PC-9 (cell line): ENCODE measurements at regions not wholly inside any gene's neighbourhood (a gene's known extent, or its start where the extent isn't known, plus 50 kb on each side); places are given as distances from the start of the nearest gene placed in this dataset.

Source experiments
- BruUV-seq: library from RNA; stranded (reverse); fragments of 400-500 nt; replicated peaks from 2 replicates; lab custom pipeline; 2021; lab: Mats Ljungman, UMichigan
- CTCF ChIA-PET: fragments of 300-600 bp; sonication (Branson Sonifier 250); formaldehyde crosslinking; loops from one replicate; lab custom pipeline; 2022; ENCODE audit warnings: antibody characterized with exemption; lab: Charles Lee
- POLR2A ChIA-PET: fragments of 300-600 bp; sonication (Branson Sonifier 250); formaldehyde crosslinking; loops from one replicate; lab custom pipeline; 2022; ENCODE audit warnings: antibody characterized with exemption; ENCODE audit not compliant: unreplicated experiment; lab: Charles Lee
- DNase-seq, 2 experiments: peaks; one replicate each; pipeline versions ENCODE4 v3.0.0 to v3.0.0-alpha.2; 2015 to 2022; ENCODE audit warnings: mixed read lengths in 1 of 2
- H2AFZ ChIP-seq: fragments of 200-600 bp; sonication (generic); 2 replicates; pipeline ENCODE4 v1.8.1; 2017; ENCODE audit warnings: antibody characterized with exemption
- H3F3A ChIP-seq: fragments of 200-600 bp; sonication (generic); 2 replicates; pipeline ENCODE4 v1.8.1; 2017; ENCODE audit warnings: antibody characterized with exemption, mild to moderate bottlenecking, low read depth; ENCODE audit not compliant: insufficient read depth
- H3K27ac ChIP-seq: fragments of 200-600 bp; sonication (generic); 2 replicates; pipeline ENCODE4 v1.6.1; 2016; ENCODE audit warnings: mixed run types
- H3K27me3 ChIP-seq: fragments of 200-600 bp; sonication (generic); 2 replicates; pipeline ENCODE4 v1.6.1; 2016; ENCODE audit warnings: low read depth, mixed run types; ENCODE audit not compliant: insufficient read depth
- H3K36me3 ChIP-seq: fragments of 200-600 bp; sonication (generic); 2 replicates; pipeline ENCODE4 v1.6.1; 2016; ENCODE audit warnings: low read depth, mixed run types
- H3K4me1 ChIP-seq: fragments of 200-600 bp; sonication (generic); replicated peaks from 2 replicates; pipeline ENCODE4 v1.6.1; 2016; ENCODE audit warnings: mixed run types; ENCODE audit not compliant: insufficient read depth
- H3K4me2 ChIP-seq: fragments of 200-600 bp; sonication (generic); 2 replicates; pipeline ENCODE4 v1.6.1; 2017; ENCODE audit warnings: mixed run types
- H3K4me3 ChIP-seq: fragments of 200-600 bp; sonication (generic); 2 replicates; pipeline ENCODE4 v1.6.1; 2016; ENCODE audit warnings: mixed run types
- H3K79me2 ChIP-seq: fragments of 200-600 bp; sonication (generic); 2 replicates; pipeline ENCODE4 v1.6.1; 2017; ENCODE audit warnings: low read depth, mixed run types
- H3K9me2 ChIP-seq: fragments of 200-600 bp; sonication (generic); 2 replicates; pipeline ENCODE4 v1.8.1; 2017; ENCODE audit warnings: mild to moderate bottlenecking; ENCODE audit not compliant: insufficient read depth
- H3K9me3 ChIP-seq: fragments of 200-600 bp; sonication (generic); 2 replicates; pipeline ENCODE4 v1.8.1; 2016; ENCODE audit warnings: low read depth; ENCODE audit not compliant: insufficient read depth
- H4K20me1 ChIP-seq: fragments of 200-600 bp; sonication (generic); 2 replicates; pipeline ENCODE4 v1.8.1; 2017; ENCODE audit not compliant: insufficient read depth
- CTCF ChIP-seq: fragments of 200-600 bp; sonication (generic); conservative IDR thresholded peaks from 2 replicates; pipeline ENCODE4 v1.6.1; 2017; ENCODE audit warnings: mixed run types, antibody characterized with exemption, mild to moderate bottlenecking, moderate library complexity
- EZH2 ChIP-seq: fragments of 200-600 bp; sonication (generic); IDR thresholded peaks from 2 replicates; pipeline ENCODE4 v1.8.0; 2017; ENCODE audit warnings: antibody characterized with exemption, low read depth
- intact Hi-C: fragments of 100-400 bp; cut with micrococcal nuclease; formaldehyde crosslinking; loops from one replicate; pipeline ENCODE4 v1.10.0; 2022; ENCODE audit not compliant: unreplicated experiment

GRCh38 chrX:36462142-36462541 lies 542.6 kb downstream of the CFAP47 start:
- no peaks in the 10 kb centered on the region for H4K20me1 ChIP-seq
- no peak for DNase-seq
- no peaks in the 10 kb centered on the region for H3K27me3 ChIP-seq
- no peaks in the 10 kb centered on the region for H3K4me1 ChIP-seq
- BruUV-seq = no TSS peak
- H3K79me2 ChIP-seq = no peaks in the 10 kb centered on the region
- no peaks in the 10 kb centered on the region for H3K36me3 ChIP-seq
- no peaks in the 10 kb centered on the region for H3K9me3 ChIP-seq
- H3K4me3 ChIP-seq = no peak overlapping the region
- H3F3A ChIP-seq = no peaks in the 10 kb centered on the region
- intact Hi-C loops = no loop called here
- H3K9me2 ChIP-seq = no peaks in the 10 kb centered on the region
- CTCF ChIA-PET = no interaction called here
- TF ChIP-seq CTCF (no peak), EZH2 (no peak)
- POLR2A ChIA-PET = no interaction called here
- H2AFZ ChIP-seq = no peak overlapping the region
- no peak overlapping the region for H3K4me2 ChIP-seq
- H3K27ac ChIP-seq = no peak overlapping the region

GRCh38 chrX:36480441-36480990 lies 527.6 kb upstream of the FAM47C start:
- BruUV-seq = no TSS peak
- intact Hi-C loops = no loop called here

GRCh38 chrX:36501169-36501702 lies 506.9 kb upstream of the FAM47C start:
- H3K4me2 ChIP-seq = no peak overlapping the region
- no peaks in the 10 kb centered on the region for H3K4me1 ChIP-seq
- H4K20me1 ChIP-seq = no peaks in the 10 kb centered on the region
- intact Hi-C loops = no loop called here
- no peak overlapping the region for H3K4me3 ChIP-seq
- no TSS peak for BruUV-seq
- H3K79me2 ChIP-seq = no peaks in the 10 kb centered on the region
- H3K36me3 ChIP-seq = no peaks in the 10 kb centered on the region
- H2AFZ ChIP-seq = no peak overlapping the region
- no peak for DNase-seq
- TF ChIP-seq EZH2 (no peak), CTCF (no peak)
- no peaks in the 10 kb centered on the region for H3K9me2 ChIP-seq
- CTCF ChIA-PET = no interaction called here
- POLR2A ChIA-PET = no interaction called here
- no peaks in the 10 kb centered on the region for H3K9me3 ChIP-seq
- H3K27ac ChIP-seq = no peak overlapping the region
- H3K27me3 ChIP-seq = no peaks in the 10 kb centered on the region
- no peaks in the 10 kb centered on the region for H3F3A ChIP-seq

More at GRCh38 chrX:36480441-36480990, 527.6 kb upstream of the FAM47C start:
- Histone ChIP-seq H3K4me3 (no peak overlapping the region), H3K27me3 (no peaks in the 10 kb centered on the region), H3K9me2 (no peaks in the 10 kb centered on the region), H3K36me3 (no peaks in the 10 kb centered on the region), H2AFZ (no peak overlapping the region), H4K20me1 (no peaks in the 10 kb centered on the region), H3K27ac (no peak overlapping the region), H3K4me1 (no peaks in the 10 kb centered on the region), H3F3A (no peaks in the 10 kb centered on the region), H3K9me3 (no peaks in the 10 kb centered on the region), H3K79me2 (no peaks in the 10 kb centered on the region), H3K4me2 (no peak overlapping the region)
- TF ChIP-seq CTCF (no peak), EZH2 (no peak)
- no peak for DNase-seq
- CTCF ChIA-PET = no interaction called here
- POLR2A ChIA-PET = no interaction called here
